ENCODE measurements at regions not wholly inside any gene's neighbourhood (a gene's known extent, or its start where the extent isn't known, plus 50 kb on each side); places are given as distances from the start of the nearest gene placed in this dataset.

DNA sequence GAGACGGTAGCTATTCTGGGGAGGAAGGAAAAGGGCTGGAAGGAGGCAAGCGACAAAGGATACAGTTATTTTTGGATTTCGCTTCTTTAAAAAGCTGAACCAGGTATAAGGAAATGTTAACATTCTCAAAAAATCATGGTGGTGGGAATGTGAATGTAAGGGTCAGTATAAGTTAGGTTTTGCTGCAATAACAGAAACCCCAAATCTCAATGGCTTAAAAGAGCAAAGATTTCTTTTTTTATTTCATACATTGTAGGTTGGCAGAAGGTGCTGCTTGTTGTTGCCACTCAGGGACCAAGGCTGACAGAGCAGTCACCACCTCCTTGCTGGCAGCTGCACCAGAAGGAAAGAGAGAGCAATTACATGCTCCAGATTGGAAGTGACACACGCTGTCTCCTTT, 176.3 kb upstream of the LPP start:
- no peak overlapping the region for H3K27ac Mint-ChIP-seq
- no peak overlapping the region for H3K4me3 Mint-ChIP-seq
- Histone ChIP-seq H2AFZ (ENCODE audit: insufficient read depth, low read depth, low read length, poor library complexity, severe bottlenecking) (no peak overlapping the region), H3K4me2 (replicated peaks; ENCODE audit: extremely low read depth, low read length, poor library complexity, severe bottlenecking) (no peak overlapping the region), H3K4me1 (ENCODE audit: control insufficient read depth in 1 of 2, insufficient read depth in 2 of 2, low read length in 2 of 2) (peaks cover 0 to 6% of the 10 kb centered on the region in 2 donors), H3K9ac (ENCODE audit: insufficient read depth, low read length, poor library complexity, severe bottlenecking) (no peak overlapping the region), H3K27ac (ENCODE audit: low read depth in 1 of 2, low read length in 2 of 2) (no peak overlapping the region), H3K36me3 (replicated peaks in 1 of 2; ENCODE audit: control insufficient read depth in 1 of 2, insufficient read depth in 2 of 2, low read length in 2 of 2) (no peaks in the 10 kb centered on the region), H3K9me3 (replicated peaks in 1 of 2; ENCODE audit: control insufficient read depth in 1 of 2, insufficient read depth in 1 of 2, low read length in 2 of 2) (peaks cover 0 to 5% of the 10 kb centered on the region in 2 donors), H3K4me3 (replicated peaks in 1 of 3; ENCODE audit: low read depth in 2 of 3, low read length in 3 of 3) (no peak overlapping the region), H3K27me3 (ENCODE audit: control insufficient read depth in 2 of 2, insufficient read depth in 2 of 2, low read length in 2 of 2) (no peaks in the 10 kb centered on the region), H4K20me1 (ENCODE audit: insufficient read depth, low read length) (no peaks in the 10 kb centered on the region), H3K79me2 (ENCODE audit: insufficient read depth, low read length) (no peaks in the 10 kb centered on the region)
- DNase-seq = no peak
- peaks cover 3 to 6% of the 10 kb centered on the region in 2 donors for H3K36me3 Mint-ChIP-seq
- peaks cover 2 to 6% (median 5%) of the 10 kb centered on the region in 7 donors for H3K9me3 Mint-ChIP-seq
- intact Hi-C loops (cut with micrococcal nuclease) = no loop called here
- H3K27me3 Mint-ChIP-seq (ENCODE audit: low read depth in 3 of 3) = peaks cover 1 to 4% (median 1%) of the 10 kb centered on the region in 3 donors
- TF ChIP-seq, protein P1, sequence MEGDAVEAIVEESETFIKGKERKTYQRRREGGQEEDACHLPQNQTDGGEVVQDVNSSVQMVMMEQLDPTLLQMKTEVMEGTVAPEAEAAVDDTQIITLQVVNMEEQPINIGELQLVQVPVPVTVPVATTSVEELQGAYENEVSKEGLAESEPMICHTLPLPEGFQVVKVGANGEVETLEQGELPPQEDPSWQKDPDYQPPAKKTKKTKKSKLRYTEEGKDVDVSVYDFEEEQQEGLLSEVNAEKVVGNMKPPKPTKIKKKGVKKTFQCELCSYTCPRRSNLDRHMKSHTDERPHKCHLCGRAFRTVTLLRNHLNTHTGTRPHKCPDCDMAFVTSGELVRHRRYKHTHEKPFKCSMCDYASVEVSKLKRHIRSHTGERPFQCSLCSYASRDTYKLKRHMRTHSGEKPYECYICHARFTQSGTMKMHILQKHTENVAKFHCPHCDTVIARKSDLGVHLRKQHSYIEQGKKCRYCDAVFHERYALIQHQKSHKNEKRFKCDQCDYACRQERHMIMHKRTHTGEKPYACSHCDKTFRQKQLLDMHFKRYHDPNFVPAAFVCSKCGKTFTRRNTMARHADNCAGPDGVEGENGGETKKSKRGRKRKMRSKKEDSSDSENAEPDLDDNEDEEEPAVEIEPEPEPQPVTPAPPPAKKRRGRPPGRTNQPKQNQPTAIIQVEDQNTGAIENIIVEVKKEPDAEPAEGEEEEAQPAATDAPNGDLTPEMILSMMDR (IDR thresholded peaks at IDR 0.05) = no peak
- 100% methylated on average over 1 of the region's 4 CpGs for WGBS (ENCODE audit: insufficient coverage)
- peaks cover 32% of the 10 kb centered on the region for H3K4me1 Mint-ChIP-seq

DNA sequence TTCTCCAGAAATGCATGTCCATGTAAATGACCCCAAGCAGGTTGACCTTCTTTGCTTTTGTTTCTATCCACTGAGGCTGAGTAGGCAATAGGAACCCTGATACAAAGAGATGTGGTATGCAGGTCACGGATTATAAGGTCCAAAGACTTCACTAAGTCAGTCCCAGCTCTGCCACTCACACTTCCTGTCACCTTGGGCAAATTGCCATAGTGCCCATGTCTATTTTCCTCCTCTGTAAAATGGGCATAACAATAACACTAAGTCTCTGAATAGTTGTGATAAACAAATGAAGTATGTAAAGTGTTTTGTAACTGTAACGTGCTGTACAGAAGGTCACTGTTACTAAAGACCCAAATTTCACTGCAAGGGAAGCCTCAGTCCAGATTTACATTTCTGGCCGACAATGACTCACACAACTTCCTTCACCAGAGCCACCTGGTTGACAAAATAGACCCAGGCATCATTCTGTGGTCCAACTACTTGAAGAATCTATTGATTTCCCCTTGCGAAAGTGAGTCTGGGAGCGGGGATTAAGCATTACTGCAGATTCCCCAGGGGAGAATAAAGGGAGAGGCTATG, 175.4 kb upstream of the LPP start:
- TF ChIP-seq, protein P1 (IDR thresholded peaks at IDR 0.05) = no peak
- intact Hi-C loops (cut with micrococcal nuclease) = no loop called here
- Mint-ChIP-seq H3K4me1 (peaks cover 32% of the 10 kb centered on the region), H3K4me3 (no peak overlapping the region), H3K27me3 (ENCODE audit: low read depth in 3 of 3) (peaks cover 1 to 4% (median 1%) of the 10 kb centered on the region in 3 donors), H3K9me3 (peaks cover 2 to 6% (median 5%) of the 10 kb centered on the region in 7 donors), H3K36me3 (peaks cover 3 to 6% of the 10 kb centered on the region in 2 donors), H3K27ac (no peak overlapping the region)
- H3K27ac ChIP-seq (ENCODE audit: low read depth in 1 of 2, low read length in 2 of 2) = no peak overlapping the region
- no peaks in the 10 kb centered on the region for H3K27me3 ChIP-seq (ENCODE audit: control insufficient read depth in 2 of 2, insufficient read depth in 2 of 2, low read length in 2 of 2)
- no peak overlapping the region for H2AFZ ChIP-seq (ENCODE audit: insufficient read depth, low read depth, low read length, poor library complexity, severe bottlenecking)
- peak in 2 of 3 donors; percentile 23 to 32 for DNase-seq
- no peak overlapping the region for H3K9ac ChIP-seq (ENCODE audit: insufficient read depth, low read length, poor library complexity, severe bottlenecking)
- H3K9me3 ChIP-seq (replicated peaks in 1 of 2; ENCODE audit: control insufficient read depth in 1 of 2, insufficient read depth in 1 of 2, low read length in 2 of 2) = peaks cover 0 to 5% of the 10 kb centered on the region in 2 donors
- no peak overlapping the region for H3K4me3 ChIP-seq (replicated peaks in 1 of 3; ENCODE audit: low read depth in 2 of 3, low read length in 3 of 3)
- H4K20me1 ChIP-seq (ENCODE audit: insufficient read depth, low read length) = no peaks in the 10 kb centered on the region
- no peaks in the 10 kb centered on the region for H3K79me2 ChIP-seq (ENCODE audit: insufficient read depth, low read length)
- 24% methylated on average over 4 of the region's 5 CpGs for WGBS (ENCODE audit: insufficient coverage)
- H3K36me3 ChIP-seq (replicated peaks in 1 of 2; ENCODE audit: control insufficient read depth in 1 of 2, insufficient read depth in 2 of 2, low read length in 2 of 2) = no peaks in the 10 kb centered on the region
- peaks cover 0 to 6% of the 10 kb centered on the region in 2 donors for H3K4me1 ChIP-seq (ENCODE audit: control insufficient read depth in 1 of 2, insufficient read depth in 2 of 2, low read length in 2 of 2)
- no peak overlapping the region for H3K4me2 ChIP-seq (replicated peaks; ENCODE audit: extremely low read depth, low read length, poor library complexity, severe bottlenecking)

Measured in CD14-positive monocyte (primary cell).